Gastroesophageal sphincter (tissue), 4 donors: ENCODE measurements at regions not wholly inside any gene's neighbourhood (a gene's known extent, or its start where the extent isn't known, plus 50 kb on each side); places are given as distances from the start of the nearest gene placed in this dataset.

Source experiments
- ATAC-seq: fragments of 150-250 bp; one replicate; pipeline ENCODE4 v1.9.1; 2016; ENCODE audit warnings: mild to moderate bottlenecking, moderate library complexity
- H3K27ac ChIP-seq, 4 donors: fragments of 200-600 bp; sonication (generic) in 3 of 4; 1 replicate in 3 of 4; 2 replicates in 1 of 4; pipeline ENCODE4 v1.5.1; 2016 to 2019
- H3K27me3 ChIP-seq: fragments of 200-600 bp; sonication (generic); one replicate; pipeline ENCODE4 v1.5.1; 2019
- H3K36me3 ChIP-seq, 2 donors: fragments of 200-600 bp; sonication (generic); one replicate each; pipeline ENCODE4 v1.5.1; 2019; ENCODE audit warnings: control low read depth in 1 of 2
- H3K4me1 ChIP-seq, 3 donors: fragments of 200-600 bp; sonication (generic); 1 replicate in 2 of 3; 2 replicates in 1 of 3; pipeline ENCODE4 v1.5.1; 2016 to 2019; ENCODE audit warnings: control low read depth in 2 of 3
- H3K4me3 ChIP-seq, 2 donors: fragments of 200-600 bp; sonication (generic); one replicate each; pipeline ENCODE4 v1.5.1; 2019; ENCODE audit warnings: mild to moderate bottlenecking in 1 of 2, moderate library complexity in 1 of 2
- H3K9me3 ChIP-seq, 3 donors: fragments of 200-600 bp; sonication (generic); one replicate each; pipeline ENCODE4 v1.5.1; 2017 to 2019; ENCODE audit warnings: control low read depth in 2 of 3
- CTCF ChIP-seq, 4 experiments: fragments of 200-600 bp in 2 of 4; fragments of 450-650 bp in 2 of 4; sonication (generic) in 1 of 4; IDR thresholded peaks; one replicate each; pipeline ENCODE4 v1.5.1; 2017 to 2019; ENCODE audit warnings: antibody characterized with exemption in 4 of 4, mild to moderate bottlenecking in 2 of 4, moderate library complexity in 2 of 4
- EP300 ChIP-seq: sonication (generic); formaldehyde crosslinking; IDR thresholded peaks from one replicate; pipeline ENCODE4 v1.6.1; 2017; ENCODE audit warnings: antibody characterized with exemption, mild to moderate bottlenecking
- POLR2A ChIP-seq, 2 donors: fragments of 450-650 bp; IDR thresholded peaks; one replicate each; pipeline ENCODE4 v1.6.1; 2017; ENCODE audit warnings: antibody characterized with exemption in 2 of 2, mild to moderate bottlenecking in 2 of 2, moderate library complexity in 1 of 2
- POLR2AphosphoS5 ChIP-seq: sonication (generic); formaldehyde crosslinking; IDR thresholded peaks from one replicate; pipeline ENCODE4 v1.6.1; 2017; ENCODE audit warnings: antibody characterized with exemption
- WGBS, 2 donors: methylation state at CpG; one replicate each; pipeline ENCODE4 v1.1.5; 2018; ENCODE audit warnings: low coverage in 1 of 2; 5-methylcytosine and 5-hydroxymethylcytosine counted together

DNA sequence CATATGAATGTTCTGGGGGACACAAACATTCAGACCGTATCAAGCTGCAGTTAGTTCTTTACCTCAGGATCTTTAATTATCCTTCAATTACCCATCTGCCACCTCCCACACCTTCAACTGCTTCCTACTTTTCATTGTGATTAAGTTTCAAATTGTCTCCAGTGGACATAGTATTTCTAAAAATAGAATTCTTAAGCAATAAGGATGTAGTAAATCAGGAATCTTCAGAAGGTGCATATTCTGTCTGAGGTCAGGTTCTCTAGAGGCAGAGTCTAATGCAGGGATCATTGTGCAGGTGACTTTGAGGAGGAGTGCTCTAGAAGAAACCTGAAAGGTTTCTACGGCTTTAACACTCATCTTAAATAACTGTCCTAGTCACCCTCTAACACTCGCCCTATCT, 102.6 kb upstream of the PPP2R5A start:
- H3K9me3 ChIP-seq: no peaks in the 10 kb centered on the region

DNA sequence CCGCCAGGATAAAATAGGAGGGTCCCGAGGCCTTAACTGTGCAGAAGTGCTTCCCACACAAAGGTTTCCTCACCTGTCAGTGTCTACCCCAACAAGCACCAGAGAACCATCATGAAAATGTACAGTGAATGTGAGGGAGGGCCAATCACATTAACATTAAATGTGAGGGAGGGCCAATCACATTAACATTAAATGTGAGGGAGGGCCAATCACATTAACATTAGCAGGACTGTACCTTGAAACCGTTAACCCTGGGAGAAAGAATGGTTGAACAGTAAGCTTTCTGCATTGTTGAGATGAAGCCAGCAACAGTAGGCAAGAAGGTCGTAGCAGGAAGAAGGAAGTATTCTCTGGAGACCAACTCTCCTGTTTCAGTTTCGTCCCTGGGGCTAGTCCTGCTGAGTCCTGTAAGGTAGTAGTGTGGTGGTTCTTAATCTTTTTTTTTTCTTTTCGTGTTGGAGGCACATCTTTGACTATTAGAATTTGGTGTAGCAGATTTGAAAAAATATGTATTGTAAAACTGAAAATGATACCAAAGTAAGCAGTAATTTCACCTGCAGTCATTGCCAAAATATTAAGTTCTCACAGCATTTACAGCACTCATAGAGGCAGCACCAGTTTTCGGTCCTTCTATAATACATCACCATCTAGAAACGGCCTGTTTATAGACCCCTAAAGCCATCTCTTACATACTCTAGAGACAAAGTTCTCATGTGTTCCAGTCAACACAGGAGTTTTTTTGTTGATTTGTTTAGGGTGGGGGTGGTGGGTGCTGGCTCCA, 98.6 kb upstream of the PPP2R5A start:
- ATAC-seq: no peak
- Histone ChIP-seq H3K4me1 (no peaks in the 10 kb centered on the region), H3K27me3 (no peaks in the 10 kb centered on the region), H3K27ac (no peak overlapping the region), H3K4me3 (no peak overlapping the region), H3K36me3 (no peaks in the 10 kb centered on the region), H3K9me3 (no peaks in the 10 kb centered on the region)
- no peak for TF ChIP-seq POLR2A (IDR thresholded peaks at IDR 0.05)
- TF ChIP-seq POLR2AphosphoS5: no peak
- TF ChIP-seq EP300: no peak
- TF ChIP-seq CTCF (IDR thresholded peaks at IDR 0.05): no peak
- WGBS, 2 donors: 66% methylated on average over 6 to 8 of the region's 8 CpGs

More for the DNA sequence above, 102.6 kb upstream of the PPP2R5A start:
- ATAC-seq: no peak
- no peak overlapping the region for H3K4me3 ChIP-seq
- 80 to 86% methylated on average over 2 to 3 of the region's 3 CpGs for WGBS, 2 donors
- no peaks in the 10 kb centered on the region for H3K36me3 ChIP-seq
- no peak overlapping the region for H3K27ac ChIP-seq
- no peaks in the 10 kb centered on the region for H3K27me3 ChIP-seq
- H3K4me1 ChIP-seq: no peaks in the 10 kb centered on the region
- TF ChIP-seq POLR2A (IDR thresholded peaks at IDR 0.05): no peak
- TF ChIP-seq CTCF (IDR thresholded peaks at IDR 0.05): no peak
- no peak for TF ChIP-seq EP300
- TF ChIP-seq POLR2AphosphoS5: no peak

GRCh38 chr1:212188599-212189351, 96.4 kb upstream of the PPP2R5A start:
- no peaks in the 10 kb centered on the region for H3K9me3 ChIP-seq
- H3K4me3 ChIP-seq: no peak overlapping the region
- H3K4me1 ChIP-seq: no peaks in the 10 kb centered on the region
- H3K27ac ChIP-seq: peak overlapping the region in 1 of 4 donors; percentile 11
- no peaks in the 10 kb centered on the region for H3K27me3 ChIP-seq
- TF ChIP-seq POLR2A (IDR thresholded peaks at IDR 0.05) (no peak), CTCF (IDR thresholded peaks at IDR 0.05) (no peak), POLR2AphosphoS5 (no peak), EP300 (no peak)
- WGBS, 2 donors: 87 to 93% methylated on average over 3 to 4 of the region's 6 CpGs
- H3K36me3 ChIP-seq: no peaks in the 10 kb centered on the region
- ATAC-seq: no peak

GRCh38 chr1:212189352-212189738, 95.9 kb upstream of the PPP2R5A start:
- 100% methylated on average over 1 of the region's 3 CpGs; no CpG with 5 or more reads in 1 of the 2 donors for WGBS, 2 donors
- TF ChIP-seq POLR2A (IDR thresholded peaks at IDR 0.05) (no peak), POLR2AphosphoS5 (no peak), EP300 (no peak), CTCF (IDR thresholded peaks at IDR 0.05) (no peak)
- no peak for ATAC-seq

DNA sequence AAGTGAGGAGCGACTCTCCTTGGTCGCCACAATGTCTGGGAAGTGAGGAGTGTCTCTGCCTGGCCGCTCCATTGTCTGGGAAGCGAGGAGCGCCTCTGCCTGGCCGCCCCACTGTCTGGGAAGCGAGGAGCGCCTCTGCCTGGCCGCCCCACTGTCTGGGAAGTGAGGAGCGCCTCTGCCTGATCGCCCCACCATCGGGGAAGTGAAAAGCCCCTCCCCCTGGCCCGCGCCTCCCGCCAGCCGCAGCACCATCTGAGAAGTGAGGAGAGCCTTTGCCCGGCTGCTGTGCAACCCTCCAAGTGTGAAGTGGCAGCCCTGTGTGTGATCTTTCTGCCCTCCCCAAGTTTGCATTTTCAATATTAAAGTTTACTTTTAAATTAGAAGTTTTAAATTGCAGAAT, 95.0 kb upstream of the PPP2R5A start:
- no peaks in the 10 kb centered on the region for H3K9me3 ChIP-seq
- no peaks in the 10 kb centered on the region for H3K4me1 ChIP-seq
- no peaks in the 10 kb centered on the region for H3K36me3 ChIP-seq
- TF ChIP-seq EP300 (no peak), CTCF (IDR thresholded peaks at IDR 0.05) (no peak), POLR2A (IDR thresholded peaks at IDR 0.05) (no peak), POLR2AphosphoS5 (no peak)
- ATAC-seq: no peak
- H3K27ac ChIP-seq: no peak overlapping the region
- H3K4me3 ChIP-seq: no peak overlapping the region
- 88 to 100% methylated on average over 2 to 8 of the region's 17 CpGs for WGBS, 2 donors
- no peaks in the 10 kb centered on the region for H3K27me3 ChIP-seq

More at GRCh38 chr1:212189352-212189738, 95.9 kb upstream of the PPP2R5A start:
- no peaks in the 10 kb centered on the region for H3K9me3 ChIP-seq
- H3K27ac ChIP-seq: no peak overlapping the region
- H3K27me3 ChIP-seq: no peaks in the 10 kb centered on the region
- H3K4me3 ChIP-seq: no peak overlapping the region
- H3K4me1 ChIP-seq: no peaks in the 10 kb centered on the region
- no peaks in the 10 kb centered on the region for H3K36me3 ChIP-seq
